T-cell (primary cell): ENCODE measurements at regions not wholly inside any gene's neighbourhood (a gene's known extent, or its start where the extent isn't known, plus 50 kb on each side); places are given as distances from the start of the nearest gene placed in this dataset.

Experiments
- ATAC-seq, 4 experiments: fragments of 200-7000 bp in 3 of 4; fragments of 150-1000 bp in 1 of 4; cut with Tn5 transposase; replicated peaks in 1 of 4; 1 replicate in 3 of 4; 2 replicates in 1 of 4; pipeline ENCODE4 v1.10.0; 2021; ENCODE audit warnings: moderate library complexity in 3 of 4, mild to moderate bottlenecking in 2 of 4, moderate number of reproducible peaks in 1 of 4
- CTCF ChIA-PET, 2 donors: fragments of 300-600 bp; sonication (Branson Sonifier 250); formaldehyde crosslinking; loops; one replicate each; lab custom pipeline; 2022; ENCODE audit warnings: antibody characterized with exemption in 2 of 2; lab: Charles Lee
- POLR2A ChIA-PET, 2 donors: fragments of 300-600 bp; sonication (Branson Sonifier 250); formaldehyde crosslinking; loops; one replicate each; lab custom pipeline; 2022; ENCODE audit warnings: antibody characterized with exemption in 2 of 2; lab: Charles Lee
- DNase-seq, 35 experiments: peaks; one replicate each; pipeline versions ENCODE4 v3.0.0 to v3.0.0-alpha.2; 2013 to 2023
- H3K27ac ChIP-seq: one replicate; pipeline ENCODE4 v1.5.1; 2013; ENCODE audit warnings: low read length
- H3K27me3 ChIP-seq, 2 experiments: replicated peaks in 1 of 2; 1 replicate in 1 of 2; 2 replicates in 1 of 2; pipeline versions ENCODE4 v1.6.1 to v1.7.0; 2013; ENCODE audit warnings: low read length in 1 of 2, mixed read lengths in 1 of 2; ENCODE audit not compliant: control insufficient read depth in 2 of 2, insufficient read depth in 2 of 2; ENCODE audit errors: extremely low read depth in 1 of 2
- H3K36me3 ChIP-seq, 2 donors: 1 replicate in 1 of 2; 2 replicates in 1 of 2; pipeline versions ENCODE4 v1.6.1 to v1.7.0; 2013; ENCODE audit warnings: low read length in 1 of 2; ENCODE audit not compliant: control insufficient read depth in 2 of 2, insufficient read depth in 1 of 2; ENCODE audit errors: extremely low read depth in 1 of 2
- H3K4me1 ChIP-seq, 2 experiments: 1 replicate in 1 of 2; 2 replicates in 1 of 2; pipeline versions ENCODE4 v1.6.1 to v1.7.0; 2013; ENCODE audit warnings: low read length in 2 of 2, mixed read lengths in 1 of 2; ENCODE audit not compliant: insufficient read depth in 2 of 2, control insufficient read depth in 1 of 2; ENCODE audit errors: extremely low read depth in 1 of 2
- H3K4me3 ChIP-seq, 2 donors: 1 replicate in 1 of 2; 2 replicates in 1 of 2; pipeline versions ENCODE4 v1.5.1 to v1.7.0; 2013; ENCODE audit warnings: mild to moderate bottlenecking in 2 of 2, low read length in 1 of 2, moderate library complexity in 1 of 2; ENCODE audit not compliant: control insufficient read depth in 1 of 2; ENCODE audit errors: extremely low read depth in 1 of 2
- H3K9me3 ChIP-seq: 2 replicates; pipeline ENCODE4 v1.7.0; 2013
- H3K27ac Mint-ChIP-seq, 2 donors: one replicate each; pipeline ENCODE4 v1.8.0; 2020 to 2021; ENCODE audit warnings: mild to moderate bottlenecking in 2 of 2, mixed read lengths in 2 of 2
- H3K27me3 Mint-ChIP-seq, 2 donors: one replicate each; pipeline ENCODE4 v1.8.0; 2021 to 2022; ENCODE audit warnings: mixed read lengths in 2 of 2
- H3K36me3 Mint-ChIP-seq: one replicate; pipeline ENCODE4 v1.8.0; 2021; ENCODE audit warnings: mixed read lengths
- H3K4me1 Mint-ChIP-seq, 3 donors: one replicate each; pipeline ENCODE4 v1.8.0; 2020 to 2022; ENCODE audit warnings: mixed read lengths in 3 of 3, mild to moderate bottlenecking in 1 of 3
- H3K4me3 Mint-ChIP-seq, 3 donors: one replicate each; pipeline ENCODE4 v1.8.0; 2020 to 2022; ENCODE audit warnings: mild to moderate bottlenecking in 3 of 3, mixed read lengths in 3 of 3, moderate library complexity in 3 of 3
- H3K9me3 Mint-ChIP-seq, 3 donors: one replicate each; pipeline ENCODE4 v1.8.0; 2020 to 2022; ENCODE audit warnings: mixed read lengths in 3 of 3
- WGBS: methylation state at CpG from one replicate; pipeline ENCODE4 v1.1.5; 2013; ENCODE audit warnings: missing lambda C conversion rate; ENCODE audit not compliant: insufficient coverage; 5-methylcytosine and 5-hydroxymethylcytosine counted together

DNA sequence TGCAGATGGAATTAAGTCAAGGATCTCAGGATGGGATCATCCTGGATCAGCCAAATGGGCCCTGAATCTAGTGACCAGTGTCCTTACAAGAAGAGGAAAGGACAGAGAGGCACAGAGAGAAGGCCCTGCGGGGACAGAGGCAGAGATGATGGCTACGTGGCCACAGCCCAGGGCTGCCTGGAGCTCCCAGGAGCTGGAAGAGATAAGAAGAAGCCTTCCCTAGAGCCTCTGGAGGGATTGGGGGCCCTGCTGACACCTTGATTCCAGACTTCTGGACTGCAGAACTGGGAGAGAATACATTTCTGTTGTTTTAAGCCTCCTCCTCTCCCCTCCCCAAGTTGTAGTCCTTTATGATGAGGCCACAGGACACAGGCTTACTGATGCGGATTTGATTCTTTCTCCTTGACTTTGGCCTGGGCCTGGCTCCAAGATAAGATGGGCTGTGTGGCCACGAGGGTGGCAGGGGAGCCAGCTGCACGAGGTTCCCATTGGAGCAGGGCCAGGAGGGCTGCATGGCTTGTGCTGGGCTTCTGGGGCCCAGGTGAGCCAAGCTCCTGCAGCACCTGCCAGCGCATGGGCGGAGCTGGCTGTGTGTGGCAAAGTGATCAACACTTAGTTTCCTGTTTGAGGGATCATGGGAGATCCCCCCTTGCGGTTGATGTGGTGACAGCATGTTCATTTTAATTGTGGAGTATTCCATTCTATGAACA, 146.1 kb downstream of the IRF8 start:
- no peaks in the 10 kb centered on the region for H3K36me3 Mint-ChIP-seq

DNA sequence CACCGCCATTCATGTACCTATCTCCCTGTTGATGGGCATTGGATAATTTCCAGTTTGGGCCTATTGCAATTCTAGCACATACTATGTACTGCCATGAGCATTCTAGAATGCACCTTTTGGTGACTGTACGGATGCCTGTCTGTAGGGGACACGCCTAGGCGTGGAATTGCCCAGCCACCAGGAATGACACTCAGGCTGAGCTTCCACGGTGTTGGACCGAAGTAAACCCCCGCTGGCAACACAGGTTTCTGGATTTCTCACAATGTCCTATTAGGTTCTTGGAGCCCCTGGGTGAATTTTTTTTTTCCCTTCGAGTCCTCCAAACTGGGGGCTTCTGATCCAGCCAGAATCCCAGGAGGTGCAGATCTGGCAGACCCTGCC, 146.6 kb downstream of the IRF8 start:
- no peaks in the 10 kb centered on the region for H3K36me3 ChIP-seq
- H3K4me3 Mint-ChIP-seq = peak overlapping the region in 1 of 3 donors; percentile 32
- H3K4me1 Mint-ChIP-seq = peaks cover 18 to 30% (median 20%) of the 10 kb centered on the region in 3 donors
- H3K4me1 ChIP-seq = peaks cover 10 to 26% of the 10 kb centered on the region in 2 experiments
- no peak overlapping the region for H3K27ac Mint-ChIP-seq
- ChIA-PET CTCF (no interaction called here), POLR2A (no interaction called here)
- no peak for DNase-seq
- peaks cover 33 to 55% of the 10 kb centered on the region in 2 donors for H3K27me3 Mint-ChIP-seq
- ATAC-seq = no peak
- peaks cover 0 to 54% of the 10 kb centered on the region in 2 experiments for H3K27me3 ChIP-seq
- H3K27ac ChIP-seq = no peak overlapping the region
- WGBS = 96% methylated on average over 7 of the region's 8 CpGs
- no peaks in the 10 kb centered on the region for H3K9me3 ChIP-seq
- no peaks in the 10 kb centered on the region for H3K36me3 Mint-ChIP-seq
- no peak overlapping the region for H3K4me3 ChIP-seq
- H3K9me3 Mint-ChIP-seq = no peaks in the 10 kb centered on the region

More for the DNA sequence above, 146.1 kb downstream of the IRF8 start:
- Histone ChIP-seq H3K4me1 (peaks cover 10 to 26% of the 10 kb centered on the region in 2 experiments), H3K4me3 (no peak overlapping the region), H3K9me3 (no peaks in the 10 kb centered on the region), H3K27ac (no peak overlapping the region), H3K27me3 (peaks cover 0 to 52% of the 10 kb centered on the region in 2 experiments), H3K36me3 (no peaks in the 10 kb centered on the region)
- Mint-ChIP-seq H3K27me3 (peaks cover 31 to 52% of the 10 kb centered on the region in 2 donors), H3K9me3 (no peaks in the 10 kb centered on the region), H3K27ac (peak overlapping the region in 1 of 2 donors; percentile 63), H3K4me3 (peak overlapping the region in 1 of 3 donors; percentile 32), H3K4me1 (peaks cover 18 to 30% (median 20%) of the 10 kb centered on the region in 3 donors)
- WGBS = 48% methylated on average over 5 of the region's 8 CpGs
- peak; percentile 81 to 96 (median 90) for ATAC-seq
- ChIA-PET POLR2A (no interaction called here), CTCF (no interaction called here)
- peak; percentile 15 to 73 (median 52) for DNase-seq

DNA sequence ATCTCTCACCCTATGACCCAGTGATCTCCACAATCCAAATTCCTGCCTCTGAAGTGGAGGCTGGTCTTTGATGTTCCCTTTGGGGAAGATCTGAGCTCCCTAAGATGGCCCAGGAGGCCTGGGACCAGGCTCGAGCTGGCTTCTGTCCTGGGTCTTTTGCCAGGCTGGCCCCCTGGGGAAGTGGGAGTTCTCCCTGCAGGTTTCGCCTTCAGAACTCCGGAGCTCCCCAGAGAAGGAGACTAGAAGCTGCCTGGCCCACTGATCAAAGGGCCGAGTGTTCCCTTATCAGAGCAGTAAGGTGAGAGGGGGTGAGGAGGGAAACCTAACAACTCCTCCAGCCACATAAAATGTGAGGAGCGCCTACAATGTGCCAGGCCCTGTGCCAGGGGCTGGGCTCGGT, 147.1 kb downstream of the IRF8 start:
- H3K36me3 Mint-ChIP-seq = no peaks in the 10 kb centered on the region
- H3K4me3 Mint-ChIP-seq = no peak overlapping the region
- peaks cover 18 to 30% (median 20%) of the 10 kb centered on the region in 3 donors for H3K4me1 Mint-ChIP-seq
- no peak for ATAC-seq
- Histone ChIP-seq H3K4me3 (no peak overlapping the region), H3K4me1 (peaks cover 10 to 26% of the 10 kb centered on the region in 2 experiments), H3K27me3 (peaks cover 0 to 58% of the 10 kb centered on the region in 2 experiments), H3K9me3 (no peaks in the 10 kb centered on the region), H3K27ac (no peak overlapping the region), H3K36me3 (no peaks in the 10 kb centered on the region)
- no peak for DNase-seq
- POLR2A ChIA-PET = no interaction called here
- CTCF ChIA-PET = interaction anchor here in 1 of 2 donors (1.1 kb wide), 1 partner anchor 9 kb away, joined by 3 read pairs; no protein-coding TSS in a partner anchor
- H3K9me3 Mint-ChIP-seq = no peaks in the 10 kb centered on the region
- H3K27me3 Mint-ChIP-seq = peaks cover 36 to 58% of the 10 kb centered on the region in 2 donors
- no peak overlapping the region for H3K27ac Mint-ChIP-seq
- WGBS = 93% methylated on average over 3 of the region's 6 CpGs

DNA sequence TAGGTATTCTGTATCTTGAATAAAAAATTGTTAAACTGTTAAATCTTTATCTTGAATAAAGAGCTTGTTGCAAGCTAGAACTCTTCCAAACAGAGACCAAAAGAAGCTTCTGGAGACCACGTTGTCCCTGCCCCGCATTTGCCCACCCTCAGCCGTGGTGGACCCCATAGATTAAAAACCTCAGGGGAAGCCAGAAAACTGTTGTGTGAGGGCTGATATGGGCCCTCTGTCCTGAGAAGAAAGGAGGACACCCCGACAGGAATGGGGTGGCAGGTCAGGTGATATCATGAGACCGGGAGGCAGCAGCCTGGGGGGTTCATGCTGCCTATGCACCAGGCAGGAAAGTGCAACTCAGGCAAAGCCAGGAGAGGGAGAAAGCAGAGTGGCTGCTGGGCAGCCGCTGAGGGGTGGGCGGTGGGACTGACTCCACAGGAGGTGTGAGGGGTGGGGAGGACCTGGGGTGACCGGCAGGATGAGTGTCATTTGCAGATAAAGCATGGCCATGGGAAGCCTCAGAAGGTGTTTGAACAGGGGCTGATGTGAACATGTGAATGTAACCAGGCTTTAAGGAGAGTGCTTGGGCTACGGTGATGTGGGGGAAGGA, 147.8 kb downstream of the IRF8 start:
- Histone ChIP-seq H3K27me3 (peaks cover 0 to 66% of the 10 kb centered on the region in 2 experiments), H3K27ac (no peak overlapping the region), H3K4me3 (no peak overlapping the region), H3K9me3 (no peaks in the 10 kb centered on the region), H3K4me1 (peaks cover 10 to 26% of the 10 kb centered on the region in 2 experiments), H3K36me3 (no peaks in the 10 kb centered on the region)
- Mint-ChIP-seq H3K27ac (no peak overlapping the region), H3K36me3 (no peaks in the 10 kb centered on the region), H3K27me3 (peaks cover 36 to 56% of the 10 kb centered on the region in 2 donors), H3K4me3 (no peak overlapping the region), H3K4me1 (peaks cover 18 to 30% (median 20%) of the 10 kb centered on the region in 3 donors), H3K9me3 (no peaks in the 10 kb centered on the region)
- 66% methylated on average over 7 of the region's 9 CpGs for WGBS
- ChIA-PET CTCF (interaction anchor here in 1 of 2 donors (1.1 kb wide), 1 partner anchor 9 kb away, joined by 3 read pairs; no protein-coding TSS in a partner anchor), POLR2A (no interaction called here)
- no peak for DNase-seq
- no peak for ATAC-seq

DNA sequence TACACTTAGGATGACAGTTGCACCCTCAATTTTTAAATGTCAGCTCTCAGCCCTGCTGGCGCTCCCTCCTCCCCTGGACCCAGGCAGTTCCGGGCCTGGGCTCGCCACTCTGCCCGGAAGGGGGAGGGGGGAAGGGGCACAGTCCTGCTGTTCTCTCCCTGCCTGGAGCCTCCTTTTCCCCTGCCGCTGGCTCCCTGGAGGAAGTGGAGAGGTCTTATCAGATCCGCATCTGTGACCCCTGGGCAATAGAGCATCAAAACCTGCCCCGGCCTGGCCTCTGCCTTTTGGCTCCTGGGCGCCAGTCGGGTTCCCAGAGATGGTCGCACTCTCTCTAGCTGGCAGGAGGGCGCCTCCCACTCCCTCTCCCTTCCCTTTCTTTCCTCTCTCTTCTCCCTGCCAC, 149.3 kb downstream of the IRF8 start:
- H3K36me3 Mint-ChIP-seq = no peaks in the 10 kb centered on the region
- WGBS = 25% methylated on average over 5 of the region's 11 CpGs
- ATAC-seq (no peak), DNase-seq (no peak)
- H3K27ac Mint-ChIP-seq = no peak overlapping the region
- peaks cover 18 to 30% (median 20%) of the 10 kb centered on the region in 3 donors for H3K4me1 Mint-ChIP-seq
- no peak overlapping the region for H3K4me3 ChIP-seq
- peaks cover 39 to 51% of the 10 kb centered on the region in 2 donors for H3K27me3 Mint-ChIP-seq
- peaks cover 10 to 26% of the 10 kb centered on the region in 2 experiments for H3K4me1 ChIP-seq
- H3K4me3 Mint-ChIP-seq = no peak overlapping the region
- ChIA-PET POLR2A (no interaction called here), CTCF (no interaction called here)
- no peaks in the 10 kb centered on the region for H3K9me3 ChIP-seq
- no peaks in the 10 kb centered on the region for H3K36me3 ChIP-seq
- no peaks in the 10 kb centered on the region for H3K9me3 Mint-ChIP-seq
- H3K27ac ChIP-seq = no peak overlapping the region
- peaks cover 0 to 66% of the 10 kb centered on the region in 2 experiments for H3K27me3 ChIP-seq

DNA sequence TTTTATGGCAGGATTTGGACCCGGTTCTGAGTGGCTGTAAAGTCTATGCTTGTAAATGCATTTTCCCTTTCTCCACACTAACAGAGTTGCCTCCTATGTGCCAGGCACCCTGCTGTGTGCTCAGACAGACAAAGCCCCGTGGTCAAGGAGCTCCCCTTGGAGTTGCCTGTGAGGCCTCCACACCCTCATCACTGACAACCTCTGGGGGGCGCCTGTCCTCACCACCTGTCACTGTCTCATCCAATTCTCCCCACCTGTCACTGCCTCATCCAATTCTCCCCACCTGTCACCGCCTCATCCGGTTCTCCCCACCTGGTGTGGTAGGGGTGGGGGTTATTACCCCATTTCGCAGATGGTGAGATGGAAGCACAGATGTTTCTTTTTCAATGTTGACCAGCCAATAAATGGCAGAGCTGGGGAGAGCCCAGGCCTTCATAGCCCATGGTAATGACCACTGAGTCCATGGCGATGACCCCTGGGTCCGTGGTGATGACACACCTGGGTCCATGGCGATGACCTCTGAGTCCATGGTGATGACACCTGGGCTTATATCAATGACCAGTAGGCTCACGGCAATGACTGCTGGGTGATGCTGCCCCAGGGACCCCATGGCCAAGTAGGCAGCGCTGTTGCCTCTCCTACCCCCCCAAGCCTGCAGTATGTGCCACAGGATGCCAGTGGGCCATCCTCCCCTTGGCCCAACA, 150.1 kb downstream of the IRF8 start:
- Mint-ChIP-seq H3K27ac (peak overlapping the region in 1 of 2 donors; percentile 16), H3K9me3 (no peaks in the 10 kb centered on the region), H3K4me3 (no peak overlapping the region), H3K27me3 (peaks cover 42 to 47% of the 10 kb centered on the region in 2 donors), H3K4me1 (peaks cover 18 to 28% (median 20%) of the 10 kb centered on the region in 3 donors), H3K36me3 (no peaks in the 10 kb centered on the region)
- ATAC-seq (no peak), DNase-seq (no peak)
- H3K4me1 ChIP-seq = peaks cover 10 to 24% of the 10 kb centered on the region in 2 experiments
- no peak overlapping the region for H3K27ac ChIP-seq
- POLR2A ChIA-PET = no interaction called here
- no peak overlapping the region for H3K4me3 ChIP-seq
- 81% methylated on average over 5 of the region's 11 CpGs for WGBS
- peaks cover 0 to 58% of the 10 kb centered on the region in 2 experiments for H3K27me3 ChIP-seq
- CTCF ChIA-PET = no interaction called here
- no peaks in the 10 kb centered on the region for H3K9me3 ChIP-seq
- H3K36me3 ChIP-seq = no peaks in the 10 kb centered on the region
